ENCODE measurements at regions not wholly inside any gene's neighbourhood (a gene's known extent, or its start where the extent isn't known, plus 50 kb on each side); places are given as distances from the start of the nearest gene placed in this dataset.
A peak's percentile ranks its signal among the peaks of the same experiment; 100 is the strongest.

- DNase-seq: no peak
Measured at GRCh38 chr18:71209944-71210343, 921.1 kb downstream of the SOCS6 start.

GRCh38 chr18:71194438-71194837 is 905.6 kb downstream of the SOCS6 start:
- DNase-seq: no peak

- DNase-seq: no peak
Measured at GRCh38 chr18:71189581-71189980, 900.7 kb downstream of the SOCS6 start.

GRCh38 chr18:71168557-71169145 is 879.8 kb downstream of the SOCS6 start:
- no peak for DNase-seq

GRCh38 chr18:71136487-71136886 is 847.6 kb downstream of the SOCS6 start:
- DNase-seq: no peak

GRCh38 chr18:71134122-71134521 is 845.3 kb downstream of the SOCS6 start:
- no peak for DNase-seq

- DNase-seq: no peak
Measured at GRCh38 chr18:71131918-71132317, 843.1 kb downstream of the SOCS6 start.

GRCh38 chr18:71130351-71130750 is 841.5 kb downstream of the SOCS6 start:
- DNase-seq: no peak

GRCh38 chr18:71125581-71125980 is 836.7 kb downstream of the SOCS6 start:
- DNase-seq: no peak

GRCh38 chr18:71116535-71116934 is 827.7 kb downstream of the SOCS6 start:
- DNase-seq: no peak

GRCh38 chr18:71115261-71115660 is 826.4 kb downstream of the SOCS6 start:
- DNase-seq: peak; percentile 24

- peak; percentile 20 for DNase-seq
Measured at GRCh38 chr18:71114550-71115210, 825.8 kb downstream of the SOCS6 start.

GRCh38 chr18:71107244-71107643 is 818.4 kb downstream of the SOCS6 start:
- no peak for DNase-seq

GRCh38 chr18:71106701-71107100 is 817.9 kb downstream of the SOCS6 start:
- DNase-seq: no peak

GRCh38 chr18:71105994-71106546 is 817.2 kb downstream of the SOCS6 start:
- DNase-seq: no peak

- DNase-seq: no peak
Measured at GRCh38 chr18:71105078-71105819, 816.4 kb downstream of the SOCS6 start.

- DNase-seq: no peak
Measured at GRCh38 chr18:71079606-71080005, 790.8 kb downstream of the SOCS6 start.

- no peak for DNase-seq
Measured at GRCh38 chr18:71077451-71077850, 788.6 kb downstream of the SOCS6 start.

- DNase-seq: no peak
Measured at GRCh38 chr18:71075147-71075546, 786.3 kb downstream of the SOCS6 start.

- no peak for DNase-seq
Measured at GRCh38 chr18:71068338-71068737, 779.5 kb downstream of the SOCS6 start.

- DNase-seq: no peak
Measured at GRCh38 chr18:71049893-71050292, 761.0 kb downstream of the SOCS6 start.

- DNase-seq: no peak
Measured at GRCh38 chr18:71047882-71048281, 759.0 kb downstream of the SOCS6 start.

- DNase-seq: no peak
Measured at GRCh38 chr18:71045331-71046065, 756.7 kb downstream of the SOCS6 start.
